COLO829 (cell line): ENCODE measurements at regions not wholly inside any gene's neighbourhood (a gene's known extent, or its start where the extent isn't known, plus 50 kb on each side); places are given as distances from the start of the nearest gene placed in this dataset.
"Not testable (repeated sequence)": the region's sequence is repeated elsewhere in the genome, so short reads cannot be mapped to it uniquely, and the experiment has no call there.

Experiments
- DNase-seq: peaks from one replicate; pipeline ENCODE4 v3.0.0; 2012; ENCODE audit warnings: low spot score

- DNase-seq: peak; percentile 34
Observed at GRCh38 chr1:58251430-58252073, 295.0 kb downstream of the OMA1 start.

DNA sequence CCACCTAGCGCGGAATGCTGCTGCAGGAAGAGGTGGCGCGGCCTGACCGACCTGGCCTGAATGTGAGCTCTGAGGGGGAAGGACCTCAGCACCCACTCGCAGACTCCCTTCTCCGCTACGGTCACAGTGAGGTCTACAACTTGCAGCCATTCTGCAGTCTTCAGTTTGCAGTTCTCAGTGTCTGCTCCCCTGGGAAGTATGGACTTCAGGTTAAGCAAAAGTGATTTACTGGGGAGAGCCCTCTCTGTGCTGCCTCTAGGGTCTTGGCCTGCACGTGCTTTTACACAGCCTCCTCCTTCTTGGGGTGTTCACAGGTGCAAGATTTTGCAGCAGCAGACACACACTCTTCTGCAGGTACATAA is 296.0 kb downstream of the OMA1 start:
- DNase-seq: no peak

DNA sequence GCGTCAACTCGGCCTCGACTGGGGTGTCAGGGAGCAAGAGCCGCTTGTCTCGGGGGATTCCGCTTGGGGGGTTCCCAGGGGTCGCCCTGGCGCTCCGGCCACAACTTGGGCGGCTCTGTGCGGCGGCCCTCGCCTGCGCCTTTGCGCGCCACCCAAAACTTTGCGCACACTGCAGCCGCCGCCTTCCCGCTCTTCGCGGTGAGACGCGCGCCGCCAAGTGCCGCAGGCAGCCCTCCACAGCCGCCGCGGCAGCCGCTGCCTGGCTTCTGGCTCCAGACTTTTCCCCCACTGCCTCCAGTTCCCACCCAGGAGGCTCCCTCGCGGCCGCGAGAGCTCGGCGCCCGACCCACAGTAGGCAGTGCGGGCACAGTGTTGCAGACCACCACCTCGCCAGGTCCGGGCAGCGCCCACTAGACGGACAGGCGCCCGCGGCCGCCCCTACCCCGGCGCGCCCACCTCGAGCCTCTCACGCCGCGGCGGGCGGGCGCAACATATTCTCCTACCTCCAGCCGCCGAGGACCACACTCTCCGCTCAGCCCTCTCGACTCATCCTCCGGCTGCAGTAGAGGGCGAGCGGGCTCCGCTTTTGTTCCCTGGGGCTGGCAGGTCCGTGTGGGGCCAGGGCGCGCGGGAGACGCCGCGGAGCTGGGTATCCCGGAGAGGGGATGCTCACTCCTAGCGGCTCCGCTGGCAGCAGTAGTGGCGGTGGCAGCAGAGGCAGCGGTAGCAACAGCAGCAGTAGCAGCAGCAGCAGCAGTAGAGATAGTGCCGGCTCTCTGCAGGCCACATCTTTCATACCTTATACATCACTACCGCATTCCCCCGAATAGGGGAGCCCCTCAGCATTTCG is 296.6 kb downstream of the OMA1 start:
- DNase-seq: no peak

- DNase-seq: no peak
Observed at GRCh38 chr1:58249388-58249736, 297.2 kb downstream of the OMA1 start.

DNA sequence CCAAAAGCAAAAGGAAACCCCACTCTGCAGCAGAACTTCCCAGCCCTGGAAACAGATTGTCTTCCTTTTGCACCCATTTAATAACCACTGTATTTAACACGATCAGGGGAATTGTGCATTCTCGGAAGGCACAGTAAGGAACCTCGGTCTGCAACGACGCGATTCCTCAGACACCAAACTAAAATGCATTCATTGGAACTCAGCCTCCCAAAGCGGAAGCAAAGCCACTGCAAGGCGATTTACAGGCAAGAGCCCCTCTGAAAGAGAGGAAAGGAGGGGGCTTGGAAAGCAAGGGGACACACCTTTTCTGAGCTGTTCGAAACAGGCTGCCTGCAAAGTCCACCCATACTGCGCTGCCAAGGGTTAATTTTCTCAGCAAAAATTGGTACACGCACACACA is 297.7 kb downstream of the OMA1 start:
- DNase-seq: no peak

- no peak for DNase-seq
Observed at GRCh38 chr1:58248072-58248471, 298.5 kb downstream of the OMA1 start.

DNA sequence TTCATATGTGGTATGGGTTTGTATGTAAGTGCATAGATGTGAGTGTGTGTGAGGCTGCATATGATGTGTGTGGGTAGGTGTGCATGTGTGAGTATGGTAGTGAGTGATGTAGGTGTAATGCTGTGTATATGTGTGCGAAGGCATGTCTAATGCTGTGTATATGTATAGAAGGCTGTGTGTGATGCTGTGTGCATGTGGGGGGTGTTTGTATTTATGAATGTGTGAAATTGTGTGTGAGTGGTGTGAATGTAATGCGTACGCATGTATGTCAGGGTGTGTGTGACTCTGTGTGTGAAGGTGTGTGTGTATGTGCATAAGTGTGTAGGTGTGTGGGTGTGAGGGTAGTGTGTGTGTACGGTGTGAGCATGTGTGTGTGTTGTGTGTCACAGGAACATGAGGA is 300.0 kb downstream of the OMA1 start:
- no peak for DNase-seq

GRCh38 chr1:58244872-58245271 is 301.7 kb downstream of the OMA1 start:
- no peak for DNase-seq

GRCh38 chr1:58238846-58239245 is 307.7 kb downstream of the OMA1 start:
- DNase-seq: no peak

DNA sequence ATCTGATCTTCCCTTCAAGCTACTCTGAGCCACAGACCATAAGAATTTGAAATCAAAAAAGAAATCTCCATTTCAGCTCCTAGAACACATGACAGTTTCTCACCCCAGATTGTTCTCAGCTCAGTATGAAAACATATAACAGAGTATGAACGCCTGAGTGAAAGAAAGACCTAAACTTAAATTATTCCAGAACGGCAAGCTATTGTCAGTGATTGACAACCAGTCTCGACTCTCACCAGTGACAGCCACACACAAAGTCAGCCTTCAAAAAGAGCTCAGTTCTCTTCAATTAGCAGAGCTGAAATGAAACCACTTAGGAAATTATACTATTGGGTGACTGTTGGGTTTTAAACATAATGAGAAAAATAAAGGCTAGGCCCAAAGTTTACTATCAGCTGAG is 312.8 kb downstream of the OMA1 start:
- DNase-seq: no peak

GRCh38 chr1:58231204-58231603 is 315.3 kb downstream of the OMA1 start:
- no peak for DNase-seq

GRCh38 chr1:58227604-58228003 is 318.9 kb downstream of the OMA1 start:
- DNase-seq: no peak

DNA sequence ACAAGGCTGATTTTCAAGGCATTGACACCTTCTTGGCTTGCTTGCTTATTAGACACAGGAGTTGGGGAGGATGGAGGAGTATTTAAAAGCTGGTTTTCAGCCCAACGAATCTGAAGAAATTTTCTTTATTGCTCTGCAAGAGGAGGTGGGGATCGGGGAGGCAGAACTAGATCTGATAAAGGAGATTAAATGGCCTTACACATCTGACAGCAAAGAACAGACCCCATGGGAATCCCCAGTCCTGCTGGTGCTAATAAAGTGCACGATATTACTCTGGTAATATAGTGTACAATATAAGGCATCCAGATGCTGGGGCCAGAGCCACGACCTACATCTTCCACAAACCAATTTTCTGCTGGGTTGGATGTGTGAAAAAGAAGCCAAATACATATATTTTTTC is 323.0 kb downstream of the OMA1 start:
- DNase-seq: no peak

DNA sequence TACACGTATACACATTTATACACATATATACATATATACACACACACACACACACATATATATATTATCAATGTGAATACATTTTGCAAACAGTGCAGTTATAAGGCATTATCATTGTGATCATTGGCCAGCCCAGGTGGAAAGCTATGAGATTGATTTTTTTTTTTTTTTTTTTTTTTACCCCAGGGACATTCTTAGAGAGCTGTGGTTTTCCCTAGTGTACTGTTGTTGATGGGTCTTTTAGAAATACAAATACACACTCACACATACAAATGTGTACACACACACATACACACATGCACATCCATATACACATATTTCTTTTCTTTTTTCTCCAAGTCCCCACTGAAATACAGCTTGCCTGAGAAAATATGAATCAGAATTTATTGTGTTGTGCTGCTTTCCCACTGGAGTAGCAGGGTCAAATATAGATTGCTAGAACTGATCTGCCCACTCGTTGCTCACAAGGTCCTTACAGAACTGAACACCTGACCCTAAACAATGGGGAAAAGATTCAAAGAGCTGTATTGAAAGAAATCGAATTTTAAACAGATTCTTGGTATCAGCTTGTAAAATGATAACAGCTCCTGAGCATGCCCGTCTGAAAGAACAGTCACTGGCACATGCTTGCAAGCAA is 325.6 kb downstream of the OMA1 start:
- DNase-seq: no peak

- DNase-seq: not testable (repeated sequence)
Observed at GRCh38 chr1:58216169-58216568, 330.4 kb downstream of the OMA1 start.

DNA sequence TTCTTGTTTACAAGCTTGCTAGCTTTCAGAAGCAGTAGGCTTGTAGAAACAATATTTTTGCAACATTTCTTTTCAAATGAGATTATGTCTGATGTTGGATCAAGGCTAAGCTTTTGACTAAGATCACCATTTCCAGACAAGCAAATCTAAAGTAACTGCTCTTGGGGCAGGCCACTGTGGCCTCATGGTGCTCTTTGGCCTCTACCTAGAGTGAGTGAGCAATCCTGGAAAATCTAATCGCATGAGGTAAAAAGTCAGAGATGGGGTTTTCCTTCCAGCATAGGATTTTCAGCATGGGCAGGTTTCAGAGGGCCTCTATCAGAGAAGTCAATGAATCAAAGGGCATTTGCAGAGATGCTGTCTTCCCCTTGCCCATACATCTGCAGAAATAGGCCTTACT is 331.9 kb downstream of the OMA1 start:
- no peak for DNase-seq

DNA sequence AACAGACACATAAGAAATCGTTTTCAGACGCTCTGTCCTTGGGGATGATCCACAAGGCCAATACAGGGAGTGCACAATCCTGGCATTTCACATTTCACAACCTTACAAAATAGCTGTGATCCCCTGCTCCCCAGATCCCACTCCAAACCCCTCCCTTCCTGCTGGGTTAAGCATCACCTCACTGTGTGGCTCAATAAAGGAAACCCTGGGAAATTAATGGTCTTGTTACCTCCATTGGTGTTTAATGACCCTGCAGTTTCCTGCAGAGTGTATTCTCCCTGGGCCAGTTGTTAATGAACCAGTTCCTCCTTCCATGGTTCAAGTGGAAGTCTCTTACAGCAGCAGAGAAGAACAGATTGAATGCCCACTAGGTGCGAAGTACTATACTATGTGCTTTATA is 334.7 kb downstream of the OMA1 start:
- no peak for DNase-seq

GRCh38 chr1:58209575-58209974 is 337.0 kb downstream of the OMA1 start:
- DNase-seq: no peak

DNA sequence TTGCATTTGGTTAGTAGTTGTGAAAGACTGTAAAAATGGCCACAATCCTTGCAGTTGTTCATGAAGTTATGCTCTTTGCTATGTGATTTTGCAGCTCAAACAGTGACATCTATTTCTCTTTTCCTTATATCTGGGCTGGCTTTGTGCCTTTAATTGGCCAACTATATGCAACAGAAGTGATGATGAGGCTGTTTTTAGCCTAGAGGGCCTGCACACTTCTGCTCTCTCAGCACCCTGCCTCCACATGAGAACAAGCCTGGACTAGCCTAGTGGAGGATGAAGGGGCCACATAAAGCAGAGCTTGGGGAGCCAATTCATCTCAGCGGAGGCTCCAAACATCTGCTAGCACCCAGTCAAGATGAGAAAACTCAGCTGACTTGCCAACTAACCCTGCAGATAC is 339.8 kb downstream of the OMA1 start:
- no peak for DNase-seq

DNA sequence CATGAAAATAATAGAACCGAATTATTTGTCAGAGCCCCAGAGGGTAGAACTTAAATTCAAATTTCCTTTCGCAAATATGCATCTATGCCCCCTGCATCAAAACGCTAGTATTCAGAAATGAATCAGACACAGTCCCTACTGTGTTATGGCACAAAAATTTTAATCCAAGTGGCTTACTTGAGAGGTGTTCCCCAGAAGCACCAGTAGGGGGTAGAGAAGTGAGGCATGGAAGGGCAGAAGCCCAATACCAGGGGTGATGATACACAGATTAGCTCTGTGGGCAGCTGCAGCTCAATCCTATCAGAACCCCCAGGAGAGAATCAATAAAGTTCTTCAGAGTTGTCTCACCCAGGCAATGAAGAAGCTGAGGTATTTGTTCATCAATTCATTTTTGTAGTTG is 342.2 kb downstream of the OMA1 start:
- no peak for DNase-seq

DNA sequence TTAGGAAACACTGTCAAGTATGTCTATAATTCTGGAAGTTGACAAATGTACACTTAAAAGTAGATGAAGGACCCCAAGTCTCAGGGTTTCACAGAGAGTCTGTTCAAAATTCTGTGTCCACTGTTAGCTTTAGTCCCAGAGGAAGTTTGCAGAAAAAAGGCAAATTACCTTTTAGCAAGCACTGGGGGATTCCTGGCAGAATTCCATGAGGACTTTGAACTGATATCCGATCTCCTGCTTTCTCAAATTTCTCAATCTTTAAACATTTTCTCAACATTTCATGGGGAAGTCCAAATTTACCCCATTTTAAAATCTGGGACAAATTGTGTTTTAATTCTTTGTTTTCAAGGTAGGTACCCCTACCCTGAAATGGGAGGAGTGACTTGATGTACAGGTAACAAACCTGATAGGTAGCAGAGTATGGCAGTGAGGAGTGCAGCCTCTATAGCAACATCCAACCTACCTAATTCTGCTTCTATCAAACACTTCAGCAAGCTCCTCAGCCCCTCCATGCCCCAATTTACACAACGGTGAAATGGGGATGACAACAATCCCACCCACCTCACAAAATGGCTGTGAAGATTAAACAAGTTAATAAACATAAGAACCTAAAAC is 344.9 kb downstream of the OMA1 start:
- DNase-seq: no peak

DNA sequence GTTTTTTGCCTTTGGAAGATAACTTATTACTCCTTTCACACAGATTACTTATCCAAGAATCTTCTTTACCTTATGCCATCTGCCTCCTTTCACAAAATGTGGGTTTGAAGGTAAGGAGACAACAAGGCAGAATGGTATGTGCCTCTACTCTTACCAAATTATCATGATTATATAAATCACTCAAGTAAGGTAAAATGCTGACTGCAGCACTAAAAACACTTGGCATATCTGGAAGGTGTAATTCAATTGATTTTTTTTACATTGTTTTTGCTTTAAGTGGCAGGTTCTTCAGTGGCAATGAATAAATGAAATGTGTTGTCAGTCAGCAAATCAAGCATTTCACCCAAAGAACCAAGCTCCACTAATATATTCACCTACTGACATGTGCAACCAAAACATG is 346.1 kb downstream of the OMA1 start:
- DNase-seq: no peak

DNA sequence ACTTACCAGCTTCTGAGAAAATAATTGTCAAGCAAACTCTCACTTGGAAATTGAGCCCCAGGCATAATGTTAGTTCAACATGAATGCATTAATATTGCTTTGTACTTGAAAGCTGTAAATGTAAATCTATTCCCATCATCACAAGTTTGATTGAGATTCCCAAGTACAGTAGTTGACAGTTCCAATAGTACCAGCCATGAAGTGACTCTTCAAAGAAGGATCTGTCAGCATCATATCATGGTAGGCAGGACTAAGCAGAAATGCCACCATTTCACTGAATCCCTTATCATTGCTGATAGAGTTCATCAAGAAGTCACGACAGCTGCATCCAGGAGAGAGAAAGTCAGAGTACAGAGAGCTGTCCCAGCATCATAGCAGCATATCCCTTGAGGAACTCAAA is 348.7 kb downstream of the OMA1 start:
- DNase-seq: no peak
